CD4-positive, alpha-beta T cell (primary cell): ENCODE measurements at regions not wholly inside any gene's neighbourhood (a gene's known extent, or its start where the extent isn't known, plus 50 kb on each side); places are given as distances from the start of the nearest gene placed in this dataset.

Source experiments
- ATAC-seq: fragments of 200-7000 bp; cut with Tn5 transposase; one replicate; pipeline ENCODE4 v1.10.0; 2022; ENCODE audit warnings: mild to moderate bottlenecking; ENCODE audit not compliant: poor library complexity
- CTCF ChIA-PET: fragments of 350-600 bp; sonication (Branson Sonifier 250); formaldehyde crosslinking; loops from one replicate; lab custom pipeline; 2021; ENCODE audit warnings: antibody characterized with exemption, inconsistent platforms; lab: Charles Lee
- POLR2A ChIA-PET: fragments of 350-600 bp; sonication (Branson Sonifier 250); formaldehyde crosslinking; loops from one replicate; lab custom pipeline; 2021; ENCODE audit warnings: antibody characterized with exemption, inconsistent platforms; lab: Charles Lee
- DNase-seq, 14 experiments: peaks; one replicate each; pipeline ENCODE4 v3.0.0-alpha.2; 2013 to 2020; ENCODE audit warnings: mixed read lengths in 2 of 14
- H3K27ac ChIP-seq, 2 donors: one replicate each; pipeline versions ENCODE4 v1.5.1 to v1.7.0; 2013; ENCODE audit warnings: low read length in 2 of 2, low read depth in 1 of 2, mild to moderate bottlenecking in 1 of 2
- H3K27me3 ChIP-seq, 2 experiments: 1 replicate in 1 of 2; 2 replicates in 1 of 2; pipeline versions ENCODE4 v1.6.1 to v1.7.0; 2013; ENCODE audit warnings: low read length in 2 of 2, control low read depth in 1 of 2, mild to moderate bottlenecking in 1 of 2, moderate library complexity in 1 of 2; ENCODE audit not compliant: insufficient read depth in 2 of 2, control insufficient read depth in 1 of 2
- H3K36me3 ChIP-seq: one replicate; pipeline ENCODE4 v1.6.1; 2013; ENCODE audit warnings: low read length, control low read depth; ENCODE audit not compliant: insufficient read depth
- H3K4me1 ChIP-seq: one replicate; pipeline ENCODE4 v1.6.1; 2013; ENCODE audit warnings: low read length, control low read depth; ENCODE audit not compliant: insufficient read depth
- H3K4me3 ChIP-seq: one replicate; pipeline ENCODE4 v1.5.1; 2013; ENCODE audit warnings: mild to moderate bottlenecking, low read length, moderate library complexity
- H3K9me3 ChIP-seq, 2 experiments: 1 replicate in 1 of 2; 2 replicates in 1 of 2; pipeline versions ENCODE4 v1.6.1 to v1.7.0; 2013; ENCODE audit warnings: low read length in 2 of 2, mild to moderate bottlenecking in 2 of 2, control low read depth in 1 of 2, moderate library complexity in 1 of 2; ENCODE audit not compliant: control insufficient read depth in 1 of 2, insufficient read depth in 1 of 2
- H3K27ac Mint-ChIP-seq: one replicate; pipeline ENCODE4 v1.8.0; 2020; ENCODE audit warnings: mixed read lengths
- H3K27me3 Mint-ChIP-seq: one replicate; pipeline ENCODE4 v1.8.0; 2021; ENCODE audit warnings: mixed read lengths
- H3K36me3 Mint-ChIP-seq: one replicate; pipeline ENCODE4 v1.8.0; 2021; ENCODE audit warnings: low read depth, mixed read lengths
- H3K4me1 Mint-ChIP-seq: one replicate; pipeline ENCODE4 v1.8.0; 2021; ENCODE audit warnings: low read depth, mixed read lengths
- H3K4me3 Mint-ChIP-seq: one replicate; pipeline ENCODE4 v1.8.0; 2020; ENCODE audit warnings: mild to moderate bottlenecking, mixed read lengths
- H3K9me3 Mint-ChIP-seq: one replicate; pipeline ENCODE4 v1.8.0; 2020; ENCODE audit warnings: mixed read lengths
- intact Hi-C, 2 experiments: fragments of 100-400 bp; cut with DNase I in 1 of 2; cut with micrococcal nuclease in 1 of 2; formaldehyde crosslinking; loops; one replicate each; pipeline versions ENCODE4 v1.15.1 to v1.9.0; 2023 to 2025; cut with DNase I, micrococcal nuclease
- TF ChIP-seq, protein P1 (sequence below): fragments of 200-600 bp; IDR thresholded peaks from one replicate; pipeline ENCODE4 v1.8.0; 2022; ENCODE audit warnings: antibody characterized with exemption, mild to moderate bottlenecking

- POLR2A ChIA-PET: no interaction called here
Observed at GRCh38 chr7:89503281-89503680, 651.0 kb upstream of the STEAP1 start.

DNA sequence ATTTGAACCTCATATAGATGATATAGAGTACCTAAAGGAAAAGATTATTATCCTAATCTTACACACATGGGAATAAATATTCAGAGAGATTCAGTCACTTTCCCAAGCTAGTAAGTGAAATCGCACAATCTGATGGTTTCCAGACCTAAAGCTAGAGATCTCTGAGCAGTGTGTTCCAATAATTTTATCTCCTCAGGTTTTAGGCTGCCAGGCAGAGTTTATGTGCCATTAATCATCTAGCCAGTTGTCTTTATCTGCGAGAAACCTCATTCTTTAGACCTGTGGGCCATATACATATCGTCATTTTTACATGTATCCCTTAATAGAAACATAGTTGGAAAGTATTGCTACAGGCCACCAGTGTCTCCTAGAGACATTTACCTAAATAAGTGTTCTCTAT is 647.2 kb upstream of the STEAP1 start:
- intact Hi-C loops: no loop called here
- Histone ChIP-seq H3K4me3 (no peak overlapping the region), H3K27me3 (no peaks in the 10 kb centered on the region), H3K4me1 (no peaks in the 10 kb centered on the region), H3K36me3 (no peaks in the 10 kb centered on the region), H3K9me3 (no peaks in the 10 kb centered on the region), H3K27ac (no peak overlapping the region)
- no peak for ATAC-seq
- Mint-ChIP-seq H3K27me3 (no peaks in the 10 kb centered on the region), H3K4me3 (no peak overlapping the region), H3K4me1 (no peaks in the 10 kb centered on the region), H3K9me3 (no peaks in the 10 kb centered on the region), H3K36me3 (no peaks in the 10 kb centered on the region), H3K27ac (no peak overlapping the region)
- ChIA-PET POLR2A (no interaction called here), CTCF (no interaction called here)
- DNase-seq: no peak
- TF ChIP-seq, protein P1, sequence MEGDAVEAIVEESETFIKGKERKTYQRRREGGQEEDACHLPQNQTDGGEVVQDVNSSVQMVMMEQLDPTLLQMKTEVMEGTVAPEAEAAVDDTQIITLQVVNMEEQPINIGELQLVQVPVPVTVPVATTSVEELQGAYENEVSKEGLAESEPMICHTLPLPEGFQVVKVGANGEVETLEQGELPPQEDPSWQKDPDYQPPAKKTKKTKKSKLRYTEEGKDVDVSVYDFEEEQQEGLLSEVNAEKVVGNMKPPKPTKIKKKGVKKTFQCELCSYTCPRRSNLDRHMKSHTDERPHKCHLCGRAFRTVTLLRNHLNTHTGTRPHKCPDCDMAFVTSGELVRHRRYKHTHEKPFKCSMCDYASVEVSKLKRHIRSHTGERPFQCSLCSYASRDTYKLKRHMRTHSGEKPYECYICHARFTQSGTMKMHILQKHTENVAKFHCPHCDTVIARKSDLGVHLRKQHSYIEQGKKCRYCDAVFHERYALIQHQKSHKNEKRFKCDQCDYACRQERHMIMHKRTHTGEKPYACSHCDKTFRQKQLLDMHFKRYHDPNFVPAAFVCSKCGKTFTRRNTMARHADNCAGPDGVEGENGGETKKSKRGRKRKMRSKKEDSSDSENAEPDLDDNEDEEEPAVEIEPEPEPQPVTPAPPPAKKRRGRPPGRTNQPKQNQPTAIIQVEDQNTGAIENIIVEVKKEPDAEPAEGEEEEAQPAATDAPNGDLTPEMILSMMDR: no peak

More at GRCh38 chr7:89503281-89503680, 651.0 kb upstream of the STEAP1 start:
- CTCF ChIA-PET: no interaction called here
- TF ChIP-seq, protein P1: no peak
- intact Hi-C loops: no loop called here
- Histone ChIP-seq H3K4me1 (no peaks in the 10 kb centered on the region), H3K9me3 (peaks cover 0 to 5% of the 10 kb centered on the region in 2 experiments), H3K27me3 (no peaks in the 10 kb centered on the region), H3K4me3 (no peak overlapping the region), H3K36me3 (no peaks in the 10 kb centered on the region), H3K27ac (no peak overlapping the region)
- H3K36me3 Mint-ChIP-seq: no peaks in the 10 kb centered on the region
- DNase-seq: no peak
- ATAC-seq: no peak
- H3K4me1 Mint-ChIP-seq: no peaks in the 10 kb centered on the region
- H3K27me3 Mint-ChIP-seq: no peaks in the 10 kb centered on the region
- no peak overlapping the region for H3K4me3 Mint-ChIP-seq
- H3K27ac Mint-ChIP-seq: no peak overlapping the region
- peaks cover 2% of the 10 kb centered on the region for H3K9me3 Mint-ChIP-seq

DNA sequence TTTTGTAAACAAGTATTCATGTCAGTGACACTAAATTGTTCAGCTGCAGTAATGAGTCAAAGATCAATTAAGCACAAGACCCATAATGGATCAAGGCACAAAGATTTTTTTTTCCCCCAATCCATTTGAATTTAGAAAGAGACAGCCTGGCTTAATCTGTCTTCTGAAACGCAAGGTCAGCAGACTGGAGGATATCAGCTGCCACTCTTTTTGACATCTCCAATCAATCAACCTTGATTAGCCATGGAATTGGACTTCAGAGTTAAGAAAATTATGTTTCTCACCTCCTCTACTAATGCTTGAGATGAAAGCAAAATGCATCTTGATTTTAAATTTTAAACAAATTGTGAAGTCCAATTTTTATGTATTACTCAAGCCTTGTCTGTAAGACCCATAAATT is 642.4 kb upstream of the STEAP1 start:
- Histone ChIP-seq H3K4me3 (no peak overlapping the region), H3K27me3 (no peaks in the 10 kb centered on the region), H3K9me3 (no peaks in the 10 kb centered on the region), H3K4me1 (no peaks in the 10 kb centered on the region), H3K36me3 (no peaks in the 10 kb centered on the region), H3K27ac (no peak overlapping the region)
- CTCF ChIA-PET: no interaction called here
- intact Hi-C loops: no loop called here
- Mint-ChIP-seq H3K9me3 (peaks cover 4% of the 10 kb centered on the region), H3K4me1 (no peaks in the 10 kb centered on the region), H3K4me3 (no peak overlapping the region), H3K27ac (no peak overlapping the region), H3K27me3 (no peaks in the 10 kb centered on the region), H3K36me3 (no peaks in the 10 kb centered on the region)
- no peak for DNase-seq
- ATAC-seq: no peak
- TF ChIP-seq, protein P1: no peak
- POLR2A ChIA-PET: no interaction called here
